Tibial artery (tissue), 4 donors: ENCODE measurements at regions not wholly inside any gene's neighbourhood (a gene's known extent, or its start where the extent isn't known, plus 50 kb on each side); places are given as distances from the start of the nearest gene placed in this dataset.

Experiments used
- DNase-seq, 2 donors: peaks; one replicate each; pipeline ENCODE4 v3.0.0-alpha.2; 2019
- H3K27ac ChIP-seq, 2 donors: fragments of 200-600 bp; sonication (generic) in 1 of 2; 1 replicate in 1 of 2; 2 replicates in 1 of 2; pipeline ENCODE4 v1.5.1; 2018 to 2019; ENCODE audit warnings: mild to moderate bottlenecking in 1 of 2
- H3K27me3 ChIP-seq, 2 donors: fragments of 200-600 bp; sonication (generic) in 1 of 2; one replicate each; pipeline versions ENCODE4 v1.5.1 to v1.6.0; 2016 to 2019
- H3K36me3 ChIP-seq, 3 donors: fragments of 200-600 bp; sonication (generic) in 2 of 3; one replicate each; pipeline ENCODE4 v1.5.1; 2016 to 2019; ENCODE audit warnings: mild to moderate bottlenecking in 2 of 3
- H3K4me1 ChIP-seq, 4 donors: fragments of 200-600 bp; sonication (generic) in 2 of 4; 1 replicate in 3 of 4; 2 replicates in 1 of 4; pipeline ENCODE4 v1.5.1; 2016 to 2019
- H3K4me3 ChIP-seq, 2 donors: fragments of 200-600 bp; sonication (generic) in 1 of 2; 1 replicate in 1 of 2; 2 replicates in 1 of 2; pipeline ENCODE4 v1.5.1; 2018 to 2019; ENCODE audit warnings: mild to moderate bottlenecking in 2 of 2
- H3K9me3 ChIP-seq, 3 donors: fragments of 200-600 bp; sonication (generic) in 1 of 3; one replicate each; pipeline ENCODE4 v1.5.1; 2016 to 2019
- CTCF ChIP-seq, 2 experiments: fragments of 200-600 bp in 1 of 2; fragments of 450-650 bp in 1 of 2; IDR thresholded peaks; one replicate each; pipeline ENCODE4 v1.5.1; 2017 to 2019; ENCODE audit warnings: antibody characterized with exemption in 2 of 2, mild to moderate bottlenecking in 1 of 2, moderate library complexity in 1 of 2
- intact Hi-C: fragments of 100-400 bp; cut with DNase I; formaldehyde crosslinking; loops from one replicate; pipeline ENCODE4 v1.15.0; 2023; ENCODE audit warnings: low total_unique reads

DNA sequence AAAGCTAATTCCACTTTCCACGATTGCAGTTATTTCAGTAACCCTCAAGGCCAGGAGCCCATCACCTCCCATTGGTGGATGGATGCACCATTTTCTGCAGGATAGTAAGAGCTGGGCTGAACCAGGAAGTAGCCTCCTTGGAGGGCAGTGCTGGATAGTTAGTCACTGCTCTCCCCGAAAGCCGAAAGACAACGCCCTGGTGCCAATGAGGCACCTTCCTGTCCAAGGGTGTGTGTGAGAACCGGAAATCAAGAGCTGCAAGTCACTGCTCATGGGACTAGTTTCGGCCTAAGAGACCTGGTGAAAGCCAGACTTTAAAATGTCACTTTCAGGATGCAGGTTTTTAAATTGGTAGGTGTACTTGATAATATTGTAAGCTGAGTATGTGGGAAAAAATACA, 203.8 kb upstream of the HS3ST1 start:
- Histone ChIP-seq H3K36me3 (no peaks in the 10 kb centered on the region), H3K4me3 (no peak overlapping the region), H3K27me3 (no peaks in the 10 kb centered on the region), H3K4me1 (no peaks in the 10 kb centered on the region), H3K27ac (no peak overlapping the region), H3K9me3 (no peaks in the 10 kb centered on the region)
- TF ChIP-seq CTCF (IDR thresholded peaks at IDR 0.05): no peak
- DNase-seq: no peak
- intact Hi-C loops: no loop called here

DNA sequence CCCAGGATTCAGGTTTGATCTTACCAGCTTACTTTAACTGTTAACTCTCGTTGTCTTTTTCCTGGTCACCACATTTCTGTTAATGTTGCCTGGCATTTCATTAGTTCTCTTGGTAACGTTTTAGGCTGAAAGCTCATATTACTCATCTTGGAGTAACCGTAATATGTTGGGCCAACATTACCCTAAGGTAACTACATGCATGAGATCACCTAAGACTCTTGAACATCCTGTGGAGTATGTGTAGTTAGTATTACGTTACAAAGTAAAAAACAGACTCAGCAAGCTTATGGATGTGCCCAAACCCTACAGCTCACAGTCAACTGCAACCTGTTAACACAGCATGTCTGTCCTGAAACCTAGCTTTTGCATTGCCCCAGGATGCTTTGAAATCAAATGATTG, 203.3 kb upstream of the HS3ST1 start:
- H3K4me1 ChIP-seq: no peaks in the 10 kb centered on the region
- intact Hi-C loops: no loop called here

GRCh38 chr4:11631416-11631815, 202.7 kb upstream of the HS3ST1 start:
- Histone ChIP-seq H3K4me1 (no peaks in the 10 kb centered on the region), H3K9me3 (no peaks in the 10 kb centered on the region), H3K4me3 (no peak overlapping the region), H3K36me3 (no peaks in the 10 kb centered on the region), H3K27ac (no peak overlapping the region), H3K27me3 (no peaks in the 10 kb centered on the region)
- TF ChIP-seq CTCF (IDR thresholded peaks at IDR 0.05): no peak
- intact Hi-C loops: no loop called here
- no peak for DNase-seq

More for the DNA sequence above, 203.3 kb upstream of the HS3ST1 start:
- Histone ChIP-seq H3K9me3 (no peaks in the 10 kb centered on the region), H3K27ac (no peak overlapping the region), H3K27me3 (no peaks in the 10 kb centered on the region), H3K4me3 (no peak overlapping the region), H3K36me3 (no peaks in the 10 kb centered on the region)
- no peak for DNase-seq
- no peak for TF ChIP-seq CTCF (IDR thresholded peaks at IDR 0.05)

GRCh38 chr4:11628093-11628725, 199.5 kb upstream of the HS3ST1 start:
- Histone ChIP-seq H3K27me3 (no peaks in the 10 kb centered on the region), H3K4me3 (no peak overlapping the region), H3K36me3 (no peaks in the 10 kb centered on the region), H3K27ac (no peak overlapping the region), H3K4me1 (no peaks in the 10 kb centered on the region), H3K9me3 (no peaks in the 10 kb centered on the region)
- TF ChIP-seq CTCF (IDR thresholded peaks at IDR 0.05): no peak
- intact Hi-C loops: no loop called here
- no peak for DNase-seq

GRCh38 chr4:11626066-11626465, 197.4 kb upstream of the HS3ST1 start:
- Histone ChIP-seq H3K4me1 (no peaks in the 10 kb centered on the region), H3K27ac (no peak overlapping the region), H3K27me3 (no peaks in the 10 kb centered on the region), H3K4me3 (no peak overlapping the region), H3K36me3 (no peaks in the 10 kb centered on the region), H3K9me3 (no peaks in the 10 kb centered on the region)
- intact Hi-C loops: no loop called here
- no peak for TF ChIP-seq CTCF (IDR thresholded peaks at IDR 0.05)
- DNase-seq: no peak

DNA sequence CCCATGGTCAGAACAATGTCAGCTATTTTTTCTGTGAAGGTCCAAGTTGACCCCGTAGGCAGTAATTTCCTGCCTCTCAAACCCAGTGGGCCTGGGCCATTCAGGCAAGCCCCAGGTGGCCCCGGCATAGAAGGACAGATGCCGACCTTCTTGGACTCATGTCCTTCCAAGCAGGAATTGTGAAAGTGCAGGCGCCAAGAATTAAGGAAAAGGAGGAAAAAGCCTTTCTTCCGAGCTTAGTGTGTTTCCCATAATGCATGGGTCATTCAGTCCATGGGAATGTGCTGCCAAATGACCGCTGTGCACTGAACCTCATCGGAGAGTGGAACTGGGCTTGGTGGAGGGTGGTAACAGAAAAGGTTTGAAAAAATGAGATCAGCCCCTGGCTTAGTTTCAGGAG, 196.5 kb upstream of the HS3ST1 start:
- no peak for DNase-seq
- Histone ChIP-seq H3K9me3 (no peaks in the 10 kb centered on the region), H3K4me3 (no peak overlapping the region), H3K36me3 (no peaks in the 10 kb centered on the region), H3K4me1 (no peaks in the 10 kb centered on the region), H3K27ac (no peak overlapping the region), H3K27me3 (no peaks in the 10 kb centered on the region)
- intact Hi-C loops: no loop called here
- TF ChIP-seq CTCF (IDR thresholded peaks at IDR 0.05): no peak
